ENCODE measurements at regions not wholly inside any gene's neighbourhood (a gene's known extent, or its start where the extent isn't known, plus 50 kb on each side); places are given as distances from the start of the nearest gene placed in this dataset.
A peak's percentile ranks its signal among the peaks of the same experiment; 100 is the strongest.

DNA sequence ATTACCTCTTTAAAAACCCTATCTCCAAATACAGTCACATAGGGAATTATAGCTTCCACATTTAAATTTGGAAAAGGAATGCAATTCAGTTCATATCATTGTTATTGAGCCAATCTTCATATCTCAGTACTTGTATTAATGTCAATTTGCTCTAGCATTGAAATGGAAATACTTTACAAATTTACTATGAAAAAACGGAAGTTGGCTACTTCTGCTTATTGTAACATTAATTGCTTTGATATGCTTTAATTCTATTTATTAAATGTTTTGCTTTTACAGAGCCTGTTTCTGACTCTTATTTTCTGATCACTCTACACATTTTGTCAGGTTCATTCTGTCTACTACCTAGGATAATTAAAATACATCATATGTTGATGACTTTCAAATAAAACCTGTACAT is 412.6 kb downstream of the KCNJ3 start:
- Histone ChIP-seq H3K9me3 (ENCODE audit: control insufficient read depth, low read length) (no peaks in the 10 kb centered on the region), H3K9ac (ENCODE audit: extremely low read depth, low read length, poor library complexity, severe bottlenecking) (no peak overlapping the region), H3K27me3 (ENCODE audit: control insufficient read depth, insufficient read depth, low read length, poor library complexity, severe bottlenecking) (no peaks in the 10 kb centered on the region), H3K36me3 (ENCODE audit: control insufficient read depth, insufficient read depth, low read length) (no peaks in the 10 kb centered on the region), H3K27ac (ENCODE audit: low read depth, low read length) (no peak overlapping the region), H3K4me1 (ENCODE audit: control insufficient read depth, insufficient read depth, low read length) (no peaks in the 10 kb centered on the region), H3K4me3 (ENCODE audit: low read length) (no peak overlapping the region)
- no peaks in the 10 kb centered on the region for H3K27me3 Mint-ChIP-seq (ENCODE audit: insufficient read depth)
- 80% methylated on average over 1 of the region's 1 CpG; no CpG with 5 or more reads in 1 of the 2 experiments for WGBS, 2 experiments (ENCODE audit: insufficient coverage in 1 of 2, insufficient read length in 1 of 2)
- no peaks in the 10 kb centered on the region for H3K4me1 Mint-ChIP-seq
- no peak for DNase-seq
- no peaks in the 10 kb centered on the region for H3K36me3 Mint-ChIP-seq (ENCODE audit: low read depth)
- TF ChIP-seq, protein P1, sequence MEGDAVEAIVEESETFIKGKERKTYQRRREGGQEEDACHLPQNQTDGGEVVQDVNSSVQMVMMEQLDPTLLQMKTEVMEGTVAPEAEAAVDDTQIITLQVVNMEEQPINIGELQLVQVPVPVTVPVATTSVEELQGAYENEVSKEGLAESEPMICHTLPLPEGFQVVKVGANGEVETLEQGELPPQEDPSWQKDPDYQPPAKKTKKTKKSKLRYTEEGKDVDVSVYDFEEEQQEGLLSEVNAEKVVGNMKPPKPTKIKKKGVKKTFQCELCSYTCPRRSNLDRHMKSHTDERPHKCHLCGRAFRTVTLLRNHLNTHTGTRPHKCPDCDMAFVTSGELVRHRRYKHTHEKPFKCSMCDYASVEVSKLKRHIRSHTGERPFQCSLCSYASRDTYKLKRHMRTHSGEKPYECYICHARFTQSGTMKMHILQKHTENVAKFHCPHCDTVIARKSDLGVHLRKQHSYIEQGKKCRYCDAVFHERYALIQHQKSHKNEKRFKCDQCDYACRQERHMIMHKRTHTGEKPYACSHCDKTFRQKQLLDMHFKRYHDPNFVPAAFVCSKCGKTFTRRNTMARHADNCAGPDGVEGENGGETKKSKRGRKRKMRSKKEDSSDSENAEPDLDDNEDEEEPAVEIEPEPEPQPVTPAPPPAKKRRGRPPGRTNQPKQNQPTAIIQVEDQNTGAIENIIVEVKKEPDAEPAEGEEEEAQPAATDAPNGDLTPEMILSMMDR (conservative IDR thresholded peaks at IDR 0.05) = no peak
- H3K9me3 Mint-ChIP-seq = no peaks in the 10 kb centered on the region
- H3K4me3 Mint-ChIP-seq = no peak overlapping the region
- H3K27ac Mint-ChIP-seq = no peak overlapping the region

DNA sequence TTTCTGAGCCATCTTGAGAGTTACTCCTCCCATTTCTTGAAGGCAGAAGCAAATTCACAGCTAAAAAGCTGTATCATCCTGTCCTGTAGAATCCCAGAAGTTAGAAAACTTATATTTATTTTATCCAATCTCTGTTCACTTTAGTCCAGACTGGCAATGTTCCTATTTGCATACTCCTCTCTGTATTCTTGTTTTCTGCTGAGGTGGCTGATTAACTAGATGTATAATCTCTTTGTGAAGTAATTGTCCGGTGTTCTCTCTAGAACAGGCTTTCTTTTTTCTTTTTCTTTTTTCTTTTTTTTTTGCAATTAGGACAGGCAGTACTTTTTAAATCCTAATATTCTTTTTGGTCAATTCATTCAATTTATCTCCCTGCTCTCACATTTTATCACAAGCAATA is 411.0 kb downstream of the KCNJ3 start:
- WGBS, 2 experiments (ENCODE audit: insufficient coverage in 1 of 2, insufficient read length in 1 of 2) = 89% methylated on average over 1 of the region's 1 CpG; no CpG with 5 or more reads in 1 of the 2 experiments
- no peak overlapping the region for H3K4me3 ChIP-seq (ENCODE audit: low read length)

DNA sequence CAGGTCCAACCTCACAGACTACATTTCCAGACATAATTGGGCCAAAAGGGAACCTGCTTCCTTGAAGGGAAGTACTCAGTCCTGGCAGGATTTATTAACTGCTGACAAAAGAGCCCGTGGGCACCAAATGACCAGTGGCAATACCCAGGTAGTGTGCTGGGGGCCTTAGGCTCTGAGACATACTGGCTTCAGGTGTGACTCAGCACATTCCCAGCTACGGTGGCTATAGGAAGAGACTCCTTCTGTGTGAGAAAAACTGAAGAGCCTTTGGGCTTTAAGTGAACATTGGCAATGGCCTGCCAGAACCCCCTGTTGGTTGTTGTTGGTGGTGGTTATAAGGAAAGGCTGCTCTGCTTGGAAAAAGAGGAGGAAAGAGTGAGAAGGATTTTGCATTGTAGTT is 401.8 kb downstream of the KCNJ3 start:
- 83 to 89% methylated on average over 1 to 2 of the region's 2 CpGs for WGBS, 2 experiments (ENCODE audit: insufficient coverage in 1 of 2, insufficient read length in 1 of 2)
- Mint-ChIP-seq H3K27me3 (ENCODE audit: insufficient read depth) (no peaks in the 10 kb centered on the region), H3K27ac (no peak overlapping the region), H3K4me3 (no peak overlapping the region), H3K4me1 (peaks cover 3% of the 10 kb centered on the region), H3K36me3 (ENCODE audit: low read depth) (peaks cover 16% of the 10 kb centered on the region), H3K9me3 (peaks cover 33% of the 10 kb centered on the region)
- TF ChIP-seq, protein P1 (conservative IDR thresholded peaks at IDR 0.05) = peak; percentile 31
- Histone ChIP-seq H3K27me3 (ENCODE audit: control insufficient read depth, insufficient read depth, low read length, poor library complexity, severe bottlenecking) (no peaks in the 10 kb centered on the region), H3K4me3 (ENCODE audit: low read length) (no peak overlapping the region), H3K36me3 (ENCODE audit: control insufficient read depth, insufficient read depth, low read length) (no peaks in the 10 kb centered on the region), H3K27ac (ENCODE audit: low read depth, low read length) (no peak overlapping the region), H3K9me3 (ENCODE audit: control insufficient read depth, low read length) (peaks cover 27% of the 10 kb centered on the region), H3K9ac (ENCODE audit: extremely low read depth, low read length, poor library complexity, severe bottlenecking) (no peak overlapping the region), H3K4me1 (ENCODE audit: control insufficient read depth, insufficient read depth, low read length) (no peaks in the 10 kb centered on the region)
- DNase-seq = peak; percentile 60

More for the DNA sequence above, 411.0 kb downstream of the KCNJ3 start:
- Mint-ChIP-seq H3K27me3 (ENCODE audit: insufficient read depth) (no peaks in the 10 kb centered on the region), H3K36me3 (ENCODE audit: low read depth) (no peaks in the 10 kb centered on the region), H3K4me1 (no peaks in the 10 kb centered on the region), H3K9me3 (no peaks in the 10 kb centered on the region), H3K27ac (no peak overlapping the region), H3K4me3 (no peak overlapping the region)
- no peaks in the 10 kb centered on the region for H3K36me3 ChIP-seq (ENCODE audit: control insufficient read depth, insufficient read depth, low read length)
- no peak overlapping the region for H3K9ac ChIP-seq (ENCODE audit: extremely low read depth, low read length, poor library complexity, severe bottlenecking)
- TF ChIP-seq, protein P1 (conservative IDR thresholded peaks at IDR 0.05) = no peak
- H3K27ac ChIP-seq (ENCODE audit: low read depth, low read length) = no peak overlapping the region
- H3K9me3 ChIP-seq (ENCODE audit: control insufficient read depth, low read length) = no peaks in the 10 kb centered on the region
- no peak for DNase-seq
- no peaks in the 10 kb centered on the region for H3K27me3 ChIP-seq (ENCODE audit: control insufficient read depth, insufficient read depth, low read length, poor library complexity, severe bottlenecking)
- no peaks in the 10 kb centered on the region for H3K4me1 ChIP-seq (ENCODE audit: control insufficient read depth, insufficient read depth, low read length)

All from endodermal cell (in vitro differentiated cells).